ENCODE measurements at regions not wholly inside any gene's neighbourhood (a gene's known extent, or its start where the extent isn't known, plus 50 kb on each side); places are given as distances from the start of the nearest gene placed in this dataset.
"Not testable (repeated sequence)": the region's sequence is repeated elsewhere in the genome, so short reads cannot be mapped to it uniquely, and the experiment has no call there.

GRCh38 chr11:121963846-121964245 is 152.2 kb downstream of the BLID start:
- TF ChIP-seq CTCF (IDR thresholded peaks at IDR 0.05 in 4 of 5, conservative IDR thresholded peaks at IDR 0.05 in 1 of 5); POLR2A (IDR thresholded peaks at IDR 0.05): not testable (repeated sequence)
